Activated CD4-positive, alpha-beta memory T cell treated with anti-CD3 and anti-CD28 coated beads for 36 hours (primary cell): ENCODE measurements at regions not wholly inside any gene's neighbourhood (a gene's known extent, or its start where the extent isn't known, plus 50 kb on each side); places are given as distances from the start of the nearest gene placed in this dataset.

Experiments used
- CTCF ChIA-PET: fragments of 350-600 bp; sonication (Branson Sonifier 250); formaldehyde crosslinking; loops from one replicate; lab custom pipeline; 2021; ENCODE audit warnings: antibody characterized with exemption, inconsistent platforms; lab: Charles Lee
- POLR2A ChIA-PET: fragments of 350-600 bp; sonication (Branson Sonifier 250); formaldehyde crosslinking; loops from one replicate; lab custom pipeline; 2021; ENCODE audit warnings: antibody characterized with exemption; lab: Charles Lee
- DNase-seq: peaks from one replicate; pipeline ENCODE4 v3.0.0-alpha.2; 2020
- H3K27ac Mint-ChIP-seq: one replicate; pipeline ENCODE4 v1.8.0; 2021; ENCODE audit warnings: mixed read lengths
- H3K27me3 Mint-ChIP-seq: one replicate; pipeline ENCODE4 v1.8.0; 2021; ENCODE audit warnings: mixed read lengths
- H3K36me3 Mint-ChIP-seq: one replicate; pipeline ENCODE4 v1.8.0; 2021; ENCODE audit warnings: mixed read lengths
- H3K4me1 Mint-ChIP-seq: one replicate; pipeline ENCODE4 v1.8.0; 2021; ENCODE audit warnings: low read depth, mixed read lengths
- H3K4me3 Mint-ChIP-seq: one replicate; pipeline ENCODE4 v1.8.0; 2021; ENCODE audit warnings: mild to moderate bottlenecking, mixed read lengths
- H3K9me3 Mint-ChIP-seq: one replicate; pipeline ENCODE4 v1.8.0; 2021; ENCODE audit warnings: mixed read lengths
- intact Hi-C: fragments of 100-400 bp; cut with micrococcal nuclease; formaldehyde crosslinking; loops from one replicate; pipeline ENCODE4 v1.15.1; 2023

- Mint-ChIP-seq H3K36me3 (peaks cover 1% of the 10 kb centered on the region), H3K4me1 (no peaks in the 10 kb centered on the region), H3K27ac (no peak overlapping the region), H3K27me3 (no peaks in the 10 kb centered on the region), H3K4me3 (no peak overlapping the region), H3K9me3 (peaks cover 36% of the 10 kb centered on the region)
- DNase-seq = no peak
- ChIA-PET CTCF (no interaction called here), POLR2A (no interaction called here)
- intact Hi-C loops = no loop called here
These were observed 223.5 kb upstream of the RBMS3 start for GRCh38 chr3:29057326-29057725.

- POLR2A ChIA-PET = interaction anchor here (0.5 kb wide), 1 partner anchor 393 kb away, joined by 3 read pairs; no protein-coding TSS in a partner anchor
These were observed 216.8 kb upstream of the RBMS3 start for GRCh38 chr3:29064085-29064484.

GRCh38 chr3:29065211-29065785 is 215.6 kb upstream of the RBMS3 start:
- POLR2A ChIA-PET = no interaction called here
- intact Hi-C loops = no loop called here
- Mint-ChIP-seq H3K4me3 (no peak overlapping the region), H3K36me3 (no peaks in the 10 kb centered on the region), H3K9me3 (peaks cover 2% of the 10 kb centered on the region), H3K27me3 (no peaks in the 10 kb centered on the region), H3K27ac (no peak overlapping the region), H3K4me1 (no peaks in the 10 kb centered on the region)
- CTCF ChIA-PET = no interaction called here
- no peak for DNase-seq

More at GRCh38 chr3:29064085-29064484, 216.8 kb upstream of the RBMS3 start:
- CTCF ChIA-PET = interaction anchor here (0.5 kb wide), 1 partner anchor 430 kb away, joined by 4 read pairs; no protein-coding TSS in a partner anchor
- intact Hi-C loops = no loop called here
- Mint-ChIP-seq H3K27ac (no peak overlapping the region), H3K4me1 (no peaks in the 10 kb centered on the region), H3K36me3 (no peaks in the 10 kb centered on the region), H3K4me3 (no peak overlapping the region), H3K9me3 (peaks cover 7% of the 10 kb centered on the region), H3K27me3 (no peaks in the 10 kb centered on the region)
- DNase-seq = no peak

GRCh38 chr3:29067007-29067406 is 213.9 kb upstream of the RBMS3 start:
- CTCF ChIA-PET = no interaction called here

GRCh38 chr3:29070959-29071634 is 209.8 kb upstream of the RBMS3 start:
- ChIA-PET POLR2A (no interaction called here), CTCF (no interaction called here)
- Mint-ChIP-seq H3K4me3 (no peak overlapping the region), H3K27me3 (no peaks in the 10 kb centered on the region), H3K27ac (no peak overlapping the region), H3K4me1 (no peaks in the 10 kb centered on the region), H3K9me3 (peaks cover 5% of the 10 kb centered on the region), H3K36me3 (no peaks in the 10 kb centered on the region)
- DNase-seq = no peak
- intact Hi-C loops = no loop called here

More at GRCh38 chr3:29067007-29067406, 213.9 kb upstream of the RBMS3 start:
- POLR2A ChIA-PET = no interaction called here
- no peak overlapping the region for H3K4me3 Mint-ChIP-seq
- intact Hi-C loops = no loop called here
- no peak for DNase-seq
- H3K27me3 Mint-ChIP-seq = no peaks in the 10 kb centered on the region
- H3K9me3 Mint-ChIP-seq = peaks cover 5% of the 10 kb centered on the region
- no peaks in the 10 kb centered on the region for H3K36me3 Mint-ChIP-seq
- no peaks in the 10 kb centered on the region for H3K4me1 Mint-ChIP-seq
- no peak overlapping the region for H3K27ac Mint-ChIP-seq

- H3K9me3 Mint-ChIP-seq = peaks cover 5% of the 10 kb centered on the region
- CTCF ChIA-PET = no interaction called here
- no peak overlapping the region for H3K27ac Mint-ChIP-seq
- intact Hi-C loops = no loop called here
- POLR2A ChIA-PET = no interaction called here
- no peaks in the 10 kb centered on the region for H3K4me1 Mint-ChIP-seq
- no peak for DNase-seq
- no peaks in the 10 kb centered on the region for H3K36me3 Mint-ChIP-seq
- H3K4me3 Mint-ChIP-seq = no peak overlapping the region
- H3K27me3 Mint-ChIP-seq = no peaks in the 10 kb centered on the region
These were observed 208.3 kb upstream of the RBMS3 start for GRCh38 chr3:29072611-29073010.

- POLR2A ChIA-PET = no interaction called here
- no peak for DNase-seq
- intact Hi-C loops = no loop called here
- peaks cover 5% of the 10 kb centered on the region for H3K9me3 Mint-ChIP-seq
- no peak overlapping the region for H3K4me3 Mint-ChIP-seq
- H3K36me3 Mint-ChIP-seq = no peaks in the 10 kb centered on the region
- no peaks in the 10 kb centered on the region for H3K4me1 Mint-ChIP-seq
- no peaks in the 10 kb centered on the region for H3K27me3 Mint-ChIP-seq
- CTCF ChIA-PET = no interaction called here
- no peak overlapping the region for H3K27ac Mint-ChIP-seq
These were observed 203.5 kb upstream of the RBMS3 start for GRCh38 chr3:29077356-29077755.

GRCh38 chr3:29079358-29079757 is 201.5 kb upstream of the RBMS3 start:
- intact Hi-C loops = no loop called here
- Mint-ChIP-seq H3K27me3 (no peaks in the 10 kb centered on the region), H3K4me3 (no peak overlapping the region), H3K36me3 (no peaks in the 10 kb centered on the region), H3K4me1 (no peaks in the 10 kb centered on the region), H3K27ac (no peak overlapping the region), H3K9me3 (peaks cover 8% of the 10 kb centered on the region)
- CTCF ChIA-PET = no interaction called here
- DNase-seq = no peak
- POLR2A ChIA-PET = no interaction called here

GRCh38 chr3:29080967-29081366 is 199.9 kb upstream of the RBMS3 start:
- no peaks in the 10 kb centered on the region for H3K27me3 Mint-ChIP-seq
- intact Hi-C loops = no loop called here
- no peak overlapping the region for H3K4me3 Mint-ChIP-seq
- H3K36me3 Mint-ChIP-seq = no peaks in the 10 kb centered on the region
- H3K27ac Mint-ChIP-seq = no peak overlapping the region
- H3K4me1 Mint-ChIP-seq = no peaks in the 10 kb centered on the region
- DNase-seq = no peak
- POLR2A ChIA-PET = no interaction called here
- H3K9me3 Mint-ChIP-seq = peaks cover 15% of the 10 kb centered on the region
- CTCF ChIA-PET = no interaction called here

GRCh38 chr3:29083081-29083480 is 197.8 kb upstream of the RBMS3 start:
- Mint-ChIP-seq H3K4me1 (no peaks in the 10 kb centered on the region), H3K27me3 (no peaks in the 10 kb centered on the region), H3K27ac (no peak overlapping the region), H3K9me3 (peaks cover 18% of the 10 kb centered on the region), H3K36me3 (no peaks in the 10 kb centered on the region), H3K4me3 (no peak overlapping the region)
- ChIA-PET CTCF (no interaction called here), POLR2A (no interaction called here)
- intact Hi-C loops = no loop called here
- DNase-seq = no peak

- Mint-ChIP-seq H3K27ac (no peak overlapping the region), H3K4me1 (no peaks in the 10 kb centered on the region), H3K9me3 (peaks cover 18% of the 10 kb centered on the region), H3K27me3 (no peaks in the 10 kb centered on the region), H3K36me3 (no peaks in the 10 kb centered on the region), H3K4me3 (no peak overlapping the region)
- CTCF ChIA-PET = no interaction called here
- intact Hi-C loops = no loop called here
- POLR2A ChIA-PET = no interaction called here
- no peak for DNase-seq
These were observed 197.2 kb upstream of the RBMS3 start for GRCh38 chr3:29083676-29084075.

- intact Hi-C loops = no loop called here
- Mint-ChIP-seq H3K4me1 (no peaks in the 10 kb centered on the region), H3K9me3 (peaks cover 18% of the 10 kb centered on the region), H3K27me3 (no peaks in the 10 kb centered on the region), H3K4me3 (no peak overlapping the region), H3K36me3 (no peaks in the 10 kb centered on the region), H3K27ac (no peak overlapping the region)
- CTCF ChIA-PET = no interaction called here
- no peak for DNase-seq
- POLR2A ChIA-PET = no interaction called here
These were observed 192.3 kb upstream of the RBMS3 start for GRCh38 chr3:29088579-29088978.
